ENCODE measurements at regions not wholly inside any gene's neighbourhood (a gene's known extent, or its start where the extent isn't known, plus 50 kb on each side); places are given as distances from the start of the nearest gene placed in this dataset.

- Histone ChIP-seq H4K20me1 (ENCODE audit: insufficient read depth) (no peaks in the 10 kb centered on the region), H3K4me3 (replicated peaks in 1 of 2; ENCODE audit: low read depth in 1 of 2, low read length in 2 of 2) (no peak overlapping the region), H3K27ac (ENCODE audit: low read depth, low read length) (no peak overlapping the region), H3K9me2 (ENCODE audit: insufficient read depth) (no peaks in the 10 kb centered on the region), H3K4me2 (ENCODE audit: low read length) (no peak overlapping the region), H3K36me3 (ENCODE audit: control insufficient read depth in 1 of 2, insufficient read depth in 2 of 2, low read length in 2 of 2) (no peaks in the 10 kb centered on the region), H3K27me3 (ENCODE audit: insufficient read depth, low read length) (no peaks in the 10 kb centered on the region), H2AFZ (ENCODE audit: low read depth, low read length, poor library complexity, severe bottlenecking) (no peak overlapping the region), H3K9me3 (ENCODE audit: control insufficient read depth in 1 of 2, insufficient read depth in 1 of 2, low read depth in 1 of 2, low read length in 2 of 2) (peaks cover 7 to 21% of the 10 kb centered on the region in 2 experiments; a peak in 2 of 4 replicates), H3K4me1 (ENCODE audit: control insufficient read depth in 1 of 2, insufficient read depth in 2 of 2, low read length in 2 of 2) (no peaks in the 10 kb centered on the region), H3K79me2 (ENCODE audit: insufficient read depth, low read length) (no peaks in the 10 kb centered on the region), H3K9ac (ENCODE audit: low read length) (no peak overlapping the region)
- no TSS peak for BruUV-seq (replicated peaks)
- RAD21 ChIA-PET (ENCODE audit: low non-redundant PET in 1 of 2, low total read pairs in 2 of 2, uncharacterized antibody in 2 of 2, unreplicated experiment in 2 of 2): no interaction called here
- DNase-seq (ENCODE audit: low read depth, low spot score) (no peak), ATAC-seq (no peak)
- intact Hi-C loops (cut with micrococcal nuclease): no loop called here
- CTCF ChIA-PET: no interaction called here
- POLR2A ChIA-PET: no interaction called here
- TF ChIP-seq CBX3 (IDR thresholded peaks at IDR 0.05; ENCODE audit: low read depth): no peak
- TF ChIP-seq POLR2AphosphoS5 (IDR thresholded peaks at IDR 0.05; ENCODE audit: low read depth, low read length): no peak
- TF ChIP-seq ZBTB33 (IDR thresholded peaks at IDR 0.05; ENCODE audit: extremely low read depth, insufficient replicate concordance, low read length): no peak
- no peak for TF ChIP-seq YY1 (IDR thresholded peaks at IDR 0.05; ENCODE audit: extremely low read depth, insufficient replicate concordance, low read depth, low read length)
- no peak for TF ChIP-seq ZFX (IDR thresholded peaks at IDR 0.05)
- TF ChIP-seq ATF3 (IDR thresholded peaks at IDR 0.05): no peak
Measured at GRCh38 chr18:73087282-73087977, 219.6 kb upstream of the NETO1 start.

GRCh38 chr18:73079920-73080319, 212.1 kb upstream of the NETO1 start:
- Histone ChIP-seq H3K36me3 (ENCODE audit: control insufficient read depth in 1 of 2, insufficient read depth in 2 of 2, low read length in 2 of 2) (no peaks in the 10 kb centered on the region), H3K9me3 (ENCODE audit: control insufficient read depth in 1 of 2, insufficient read depth in 1 of 2, low read depth in 1 of 2, low read length in 2 of 2) (peaks cover 16 to 18% of the 10 kb centered on the region in 2 experiments; a peak in 2 of 4 replicates), H3K27me3 (ENCODE audit: insufficient read depth, low read length) (no peaks in the 10 kb centered on the region), H3K79me2 (ENCODE audit: insufficient read depth, low read length) (no peaks in the 10 kb centered on the region), H3K4me1 (ENCODE audit: control insufficient read depth in 1 of 2, insufficient read depth in 2 of 2, low read length in 2 of 2) (no peaks in the 10 kb centered on the region), H2AFZ (ENCODE audit: low read depth, low read length, poor library complexity, severe bottlenecking) (no peak overlapping the region), H3K9me2 (ENCODE audit: insufficient read depth) (no peaks in the 10 kb centered on the region), H3K4me3 (replicated peaks in 1 of 2; ENCODE audit: low read depth in 1 of 2, low read length in 2 of 2) (no peak overlapping the region), H3K9ac (ENCODE audit: low read length) (no peak overlapping the region), H4K20me1 (ENCODE audit: insufficient read depth) (no peaks in the 10 kb centered on the region), H3K4me2 (ENCODE audit: low read length) (no peak overlapping the region), H3K27ac (ENCODE audit: low read depth, low read length) (no peak overlapping the region)
- ChIA-PET CTCF (no interaction called here), RAD21 (ENCODE audit: low non-redundant PET in 1 of 2, low total read pairs in 2 of 2, uncharacterized antibody in 2 of 2, unreplicated experiment in 2 of 2) (no interaction called here), POLR2A (no interaction called here)
- TF ChIP-seq FOSL1 (IDR thresholded peaks at IDR 0.05; ENCODE audit: low read depth) (no peak), SP1 (IDR thresholded peaks at IDR 0.05; ENCODE audit: low read depth) (no peak), ZNF274 (IDR thresholded peaks at IDR 0.05; ENCODE audit: low read depth, low read length) (no peak), SIN3A (IDR thresholded peaks at IDR 0.05; ENCODE audit: low read depth) (no peak), REST (IDR thresholded peaks at IDR 0.05; ENCODE audit: low read depth) (no peak), ATF3 (IDR thresholded peaks at IDR 0.05) (no peak), YY1 (IDR thresholded peaks at IDR 0.05; ENCODE audit: extremely low read depth, insufficient replicate concordance, low read depth, low read length) (no peak), ZFX (IDR thresholded peaks at IDR 0.05) (no peak), POLR2A (IDR thresholded peaks at IDR 0.05; ENCODE audit: borderline replicate concordance, extremely low read depth, insufficient read depth, insufficient read length) (no peak), CBX3 (IDR thresholded peaks at IDR 0.05; ENCODE audit: low read depth) (no peak)
- intact Hi-C loops (cut with micrococcal nuclease): no loop called here
- BruUV-seq (replicated peaks): no TSS peak
- ATAC-seq (no peak), DNase-seq (ENCODE audit: low read depth, low spot score) (no peak)
